H1 (cell line): ENCODE measurements at regions not wholly inside any gene's neighbourhood (a gene's known extent, or its start where the extent isn't known, plus 50 kb on each side); places are given as distances from the start of the nearest gene placed in this dataset.

ENCODE experiments used
- CTCF ChIA-PET: fragments of 300-600 bp; sonication (Branson Sonifier 250); formaldehyde crosslinking; loops from one replicate; lab custom pipeline; 2021; ENCODE audit not compliant: partially characterized antibody; lab: Charles Lee
- POLR2A ChIA-PET: fragments of 300-600 bp; sonication (Branson Sonifier 250); formaldehyde crosslinking; loops from one replicate; lab custom pipeline; 2021; ENCODE audit warnings: inconsistent platforms; ENCODE audit not compliant: partially characterized antibody; lab: Charles Lee
- DNase-seq, 2 experiments: peaks; one replicate each; pipeline versions ENCODE4 v3.0.0 to v3.0.0-alpha.2; 2010 to 2022; ENCODE audit warnings: low spot score in 2 of 2, low read depth in 1 of 2, mixed read lengths in 1 of 2
- FAIRE-seq: peaks from 2 replicates; lab custom pipeline; 2011; peaks lifted over from hg19 to GRCh38; lab: Jason Lieb, UNC
- H2AFZ ChIP-seq: 2 replicates; pipeline ENCODE4 v1.8.1; 2012; ENCODE audit warnings: low read length, inconsistent platforms
- H2AK5ac ChIP-seq: 2 replicates; pipeline ENCODE4 v1.6.1; 2013; ENCODE audit warnings: low read depth, low read length
- H2BK120ac ChIP-seq: replicated peaks from 2 replicates; pipeline ENCODE3; 2013; ENCODE audit warnings: low read depth, low read length, inconsistent platforms
- H2BK12ac ChIP-seq: 2 replicates; pipeline ENCODE4 v1.6.1; 2013; ENCODE audit warnings: low read depth, low read length
- H2BK15ac ChIP-seq: 2 replicates; pipeline ENCODE4 v1.6.1; 2013; ENCODE audit warnings: low read length
- H2BK20ac ChIP-seq: 2 replicates; pipeline ENCODE4 v1.6.1; 2013; ENCODE audit warnings: low read length
- H2BK5ac ChIP-seq: 2 replicates; pipeline ENCODE4 v1.6.1; 2013; ENCODE audit warnings: low read depth, low read length
- H3K14ac ChIP-seq: 2 replicates; pipeline ENCODE4 v1.6.1; 2013; ENCODE audit warnings: inconsistent platforms; ENCODE audit not compliant: insufficient read length
- H3K18ac ChIP-seq: 2 replicates; pipeline ENCODE4 v1.6.1; 2013; ENCODE audit warnings: low read length; ENCODE audit errors: extremely low read depth
- H3K23ac ChIP-seq: 2 replicates; pipeline ENCODE4 v1.6.1; 2013; ENCODE audit warnings: inconsistent platforms; ENCODE audit not compliant: insufficient read length
- H3K23me2 ChIP-seq: 2 replicates; pipeline ENCODE4 v1.6.1; 2013; ENCODE audit warnings: low read depth, low read length
- H3K27ac ChIP-seq: 2 replicates; pipeline ENCODE4 v1.6.1; 2011; ENCODE audit warnings: low read depth, low read length, inconsistent platforms
- H3K27me3 ChIP-seq, 4 experiments: replicated peaks in 1 of 4; 1 replicate in 1 of 4; 2 replicates in 3 of 4; pipeline versions ENCODE4 v1.6.1 to v1.8.1; 2011 to 2013; ENCODE audit warnings: low read length in 3 of 4, mild to moderate bottlenecking in 3 of 4, inconsistent platforms in 2 of 4, mixed read lengths in 2 of 4, moderate library complexity in 1 of 4; ENCODE audit not compliant: control insufficient read depth in 3 of 4, insufficient read depth in 3 of 4; ENCODE audit errors: extremely low read depth in 1 of 4
- H3K36me3 ChIP-seq, 4 experiments: 2 replicates each; pipeline versions ENCODE4 v1.6.1 to v1.8.1; 2011 to 2013; ENCODE audit warnings: mild to moderate bottlenecking in 4 of 4, low read length in 3 of 4, moderate library complexity in 2 of 4, control low read depth in 1 of 4, inconsistent platforms in 1 of 4; ENCODE audit not compliant: insufficient read depth in 4 of 4, control insufficient read depth in 2 of 4
- H3K4ac ChIP-seq: replicated peaks from 2 replicates; pipeline ENCODE3; 2013; ENCODE audit warnings: low read length, low read depth, mixed read lengths, inconsistent platforms; ENCODE audit not compliant: insufficient read length
- H3K4me1 ChIP-seq, 4 experiments: replicated peaks in 1 of 4; 1 replicate in 1 of 4; 2 replicates in 3 of 4; pipeline versions ENCODE4 v1.6.1 to v1.8.1; 2011 to 2013; ENCODE audit warnings: low read length in 3 of 4, inconsistent platforms in 2 of 4, mixed read lengths in 1 of 4; ENCODE audit not compliant: insufficient read depth in 4 of 4, control insufficient read depth in 3 of 4
- H3K4me2 ChIP-seq, 2 experiments: 2 replicates each; pipeline versions ENCODE4 v1.6.1 to v1.8.1; 2011 to 2013; ENCODE audit warnings: low read depth in 2 of 2, low read length in 2 of 2, control low read depth in 1 of 2, inconsistent platforms in 1 of 2, mild to moderate bottlenecking in 1 of 2; ENCODE audit not compliant: insufficient read depth in 1 of 2
- H3K4me3 ChIP-seq, 4 experiments: fragments of 200-600, 300-600 bp in 1 of 4; sonication (generic), shearing (Covaris generic), sonication (Bioruptor Twin) in 1 of 4; 2 replicates each; pipeline versions ENCODE4 v1.5.1 to v1.8.1; 2011 to 2016; ENCODE audit warnings: low read length in 4 of 4, low read depth in 3 of 4, control low read depth in 2 of 4, inconsistent platforms in 2 of 4, mild to moderate bottlenecking in 2 of 4, mixed read lengths in 1 of 4, moderate library complexity in 1 of 4; ENCODE audit not compliant: insufficient read depth in 2 of 4; ENCODE audit errors: extremely low read depth in 1 of 4
- H3K56ac ChIP-seq: replicated peaks from 2 replicates; pipeline ENCODE3; 2013; ENCODE audit warnings: low read depth, mild to moderate bottlenecking, mixed read lengths, low read length, inconsistent platforms; ENCODE audit not compliant: insufficient read length
- H3K79me1 ChIP-seq: 2 replicates; pipeline ENCODE4 v1.6.1; 2013; ENCODE audit warnings: low read depth, low read length, control low read depth
- H3K79me2 ChIP-seq, 2 experiments: 2 replicates each; pipeline versions ENCODE4 v1.6.1 to v1.8.1; 2012 to 2013; ENCODE audit warnings: low read length in 2 of 2, mild to moderate bottlenecking in 2 of 2, inconsistent platforms in 1 of 2; ENCODE audit not compliant: insufficient read depth in 2 of 2, control insufficient read depth in 1 of 2
- H3K9ac ChIP-seq, 4 experiments: replicated peaks in 1 of 4; 1 replicate in 1 of 4; 2 replicates in 3 of 4; pipeline versions ENCODE4 v1.6.1 to v1.8.1; 2011 to 2013; ENCODE audit warnings: low read depth in 3 of 4, low read length in 3 of 4, control low read depth in 2 of 4, mild to moderate bottlenecking in 2 of 4, moderate library complexity in 2 of 4, inconsistent platforms in 1 of 4; ENCODE audit errors: extremely low read depth in 1 of 4
- H3K9me3 ChIP-seq, 2 experiments: 2 replicates each; pipeline versions ENCODE4 v1.6.1 to v1.8.1; 2012 to 2013; ENCODE audit warnings: mild to moderate bottlenecking in 2 of 2, moderate library complexity in 2 of 2, control low read depth in 1 of 2, inconsistent platforms in 1 of 2, low read depth in 1 of 2, low read length in 1 of 2, mixed read lengths in 1 of 2; ENCODE audit not compliant: insufficient read depth in 2 of 2
- H4K20me1 ChIP-seq, 2 experiments: replicated peaks in 1 of 2; 2 replicates each; pipeline versions ENCODE3 to v1.8.1; 2011 to 2013; ENCODE audit warnings: inconsistent platforms in 2 of 2, low read length in 2 of 2, mild to moderate bottlenecking in 1 of 2; ENCODE audit not compliant: insufficient read depth in 2 of 2, control insufficient read depth in 1 of 2
- H4K5ac ChIP-seq: 2 replicates; pipeline ENCODE4 v1.6.1; 2013; ENCODE audit warnings: low read length, low read depth, mixed read lengths, inconsistent platforms; ENCODE audit not compliant: insufficient read length
- H4K8ac ChIP-seq: 2 replicates; pipeline ENCODE4 v1.8.0; 2013; ENCODE audit warnings: mild to moderate bottlenecking, moderate library complexity, low read length, inconsistent platforms; ENCODE audit not compliant: insufficient read depth; ENCODE audit errors: extremely low read depth
- H4K91ac ChIP-seq: replicated peaks from 2 replicates; pipeline ENCODE3; 2013; ENCODE audit warnings: low read length, mixed read lengths, inconsistent platforms; ENCODE audit not compliant: insufficient read length
- ASH2L ChIP-seq: fragments of 200-600, 300-600 bp; sonication (generic); IDR thresholded peaks from one replicate; pipeline ENCODE4 v1.7.1; 2017; ENCODE audit warnings: low read length
- BACH1 ChIP-seq: IDR thresholded peaks from 2 replicates; pipeline ENCODE4 v1.6.1; 2012; ENCODE audit warnings: low read length, improper control_type of control experiment
- CBX5 ChIP-seq: fragments of 300-800, 300-1000 bp; sonication (generic); IDR thresholded peaks from 2 replicates; pipeline ENCODE4 v1.7.1; 2016; ENCODE audit warnings: antibody characterized with exemption, low read length, low read depth
- MAFK ChIP-seq: IDR thresholded peaks from 2 replicates; pipeline ENCODE4 v1.6.1; 2012; ENCODE audit warnings: low read depth, mild to moderate bottlenecking, improper control_type of control experiment, low read length
- SIN3A ChIP-seq, 2 experiments: IDR thresholded peaks in 1 of 2; conservative IDR thresholded peaks in 1 of 2; 2 replicates each; pipeline ENCODE4 v1.6.1; 2011 to 2012; ENCODE audit warnings: low read length in 2 of 2, improper control_type of control experiment in 1 of 2, low read depth in 1 of 2, mild to moderate bottlenecking in 1 of 2
- SIRT6 ChIP-seq: IDR thresholded peaks from one replicate; pipeline ENCODE4 v1.7.1; 2012; ENCODE audit warnings: low read length, inconsistent platforms
- SUZ12 ChIP-seq: fragments of 200-600 bp; sonication (generic); IDR thresholded peaks from 2 replicates; pipeline ENCODE4 v1.6.1; 2012; ENCODE audit warnings: mild to moderate bottlenecking, inconsistent platforms, low read length, moderate library complexity, mixed read lengths
- TAF1 ChIP-seq: IDR thresholded peaks from 2 replicates; pipeline ENCODE4 v1.6.1; 2011; ENCODE audit warnings: mild to moderate bottlenecking, low read depth, low read length
- YY1 ChIP-seq: IDR thresholded peaks from 2 replicates; pipeline ENCODE4 v1.6.1; 2011; ENCODE audit warnings: low read depth, mild to moderate bottlenecking, low read length
- ZNF274 ChIP-seq: IDR thresholded peaks from 2 replicates; pipeline ENCODE4 v1.7.0; 2012; ENCODE audit warnings: low read length, borderline replicate concordance; ENCODE audit errors: extremely low read depth
- WGBS, 2 experiments: shearing (Covaris generic) in 1 of 2; methylation state at CpG; one replicate each; pipeline versions ENCODE4 v1.1.6 to v1.1.7; 2013 to 2015; ENCODE audit warnings: low lambda C conversion rate in 2 of 2, mixed read lengths in 2 of 2, inconsistent platforms in 1 of 2, low coverage in 1 of 2, missing lambda C conversion rate in 1 of 2; ENCODE audit not compliant: insufficient replicate concordance in 2 of 2, insufficient coverage in 1 of 2, insufficient read length in 1 of 2; ENCODE audit errors: extremely low coverage in 1 of 2, missing lambda C conversion rate in 1 of 2; 5-methylcytosine and 5-hydroxymethylcytosine counted together

GRCh38 chr18:22605736-22606135, 188.0 kb upstream of the CTAGE1 start:
- no peak overlapping the region for H2BK20ac ChIP-seq
- H4K8ac ChIP-seq = no peak overlapping the region
- no peaks in the 10 kb centered on the region for H3K23me2 ChIP-seq
- H3K36me3 ChIP-seq = no peaks in the 10 kb centered on the region
- no peaks in the 10 kb centered on the region for H3K79me1 ChIP-seq
- POLR2A ChIA-PET = no interaction called here
- H3K27me3 ChIP-seq = no peaks in the 10 kb centered on the region
- H3K4me2 ChIP-seq = no peak overlapping the region
- H3K27ac ChIP-seq = no peak overlapping the region
- no peak overlapping the region for H4K5ac ChIP-seq
- no peak overlapping the region for H3K4me3 ChIP-seq
- no peaks in the 10 kb centered on the region for H3K9me3 ChIP-seq
- FAIRE-seq = no peak
- H3K14ac ChIP-seq = no peak overlapping the region
- H2BK12ac ChIP-seq = no peak overlapping the region
- no peak for DNase-seq
- no peak overlapping the region for H3K18ac ChIP-seq
- no peak overlapping the region for H4K91ac ChIP-seq
- no peak overlapping the region for H3K23ac ChIP-seq
- no peak overlapping the region for H2BK120ac ChIP-seq
- H4K20me1 ChIP-seq = no peaks in the 10 kb centered on the region
- no peak overlapping the region for H2BK5ac ChIP-seq
- H2BK15ac ChIP-seq = no peak overlapping the region
- CTCF ChIA-PET = no interaction called here
- TF ChIP-seq SUZ12 = no peak
- TF ChIP-seq MAFK = no peak
- TF ChIP-seq SIRT6 = no peak
- no peak for TF ChIP-seq BACH1
- TF ChIP-seq ASH2L = no peak
- no peak for TF ChIP-seq CBX5
- no peak for TF ChIP-seq SIN3A (conservative IDR thresholded peaks at IDR 0.05 in 1 of 2, IDR thresholded peaks at IDR 0.05 in 1 of 2; ENCODE audit: low read depth in 1 of 2, low read length in 2 of 2)
- no peak for TF ChIP-seq TAF1
- TF ChIP-seq ZNF274 = no peak
- TF ChIP-seq YY1 = no peak
- no peak overlapping the region for H3K56ac ChIP-seq
- peaks cover 0 to 6% (median 2%) of the 10 kb centered on the region in 4 experiments; a peak in 4 of 7 replicates for H3K4me1 ChIP-seq
- no peak overlapping the region for H2AK5ac ChIP-seq
- no peak overlapping the region for H3K4ac ChIP-seq
- WGBS, 2 experiments = 62% methylated on average over 4 of the region's 4 CpGs; no CpG with 5 or more reads in 1 of the 2 experiments
- no peaks in the 10 kb centered on the region for H3K79me2 ChIP-seq
- no peak overlapping the region for H3K9ac ChIP-seq
- no peak overlapping the region for H2AFZ ChIP-seq
